ENCODE measurements at regions not wholly inside any gene's neighbourhood (a gene's known extent, or its start where the extent isn't known, plus 50 kb on each side); places are given as distances from the start of the nearest gene placed in this dataset.

DNA sequence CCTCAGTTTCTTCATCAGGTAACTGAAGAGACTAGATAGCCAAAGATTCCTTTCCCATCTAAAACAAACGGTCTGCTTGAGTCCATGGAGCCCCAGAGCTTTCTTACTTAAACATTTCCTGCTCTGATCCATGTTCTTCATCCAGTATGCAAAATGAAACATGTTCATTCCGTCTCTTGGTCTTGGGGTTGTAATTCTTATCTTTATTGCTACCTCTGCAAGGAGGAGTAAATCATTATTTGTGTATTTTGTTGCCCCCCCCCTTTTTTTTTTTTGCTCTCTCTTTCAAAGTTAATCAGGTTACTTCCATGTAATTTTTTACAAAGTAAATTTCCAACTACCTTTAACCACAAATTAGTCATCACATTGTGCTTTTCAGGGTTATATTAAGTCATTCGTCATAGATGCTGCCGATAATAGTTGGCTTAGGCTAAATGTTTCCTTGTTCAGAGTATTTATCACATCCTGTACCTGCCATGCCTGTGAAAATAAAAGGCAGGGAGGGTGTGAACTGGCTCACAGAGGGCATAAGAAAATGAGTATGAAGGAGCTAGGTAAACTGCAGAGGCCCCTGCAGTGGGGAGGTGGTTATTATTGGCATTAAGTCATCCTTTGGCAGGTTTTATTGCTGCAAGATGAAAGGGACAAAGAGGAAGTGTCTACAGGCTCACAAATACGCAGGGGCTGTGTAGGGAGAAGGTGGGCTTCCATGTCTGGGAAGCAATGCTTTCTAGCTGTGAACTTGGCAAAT lies 76.7 kb upstream of the HS3ST1 start:
- Histone ChIP-seq H3K4me1 (ENCODE audit: insufficient read depth, low read length, poor library complexity, severe bottlenecking) (no peaks in the 10 kb centered on the region), H3K27me3 (replicated peaks; ENCODE audit: insufficient read depth, low read depth, low read length, poor library complexity) (no peaks in the 10 kb centered on the region), H3K36me3 (ENCODE audit: insufficient read depth, low read length, poor library complexity, severe bottlenecking) (no peaks in the 10 kb centered on the region), H3K27ac (ENCODE audit: low read depth, low read length, poor library complexity, severe bottlenecking) (no peak overlapping the region), H3K4me3 (ENCODE audit: low read depth, low read length, poor library complexity, severe bottlenecking) (no peak overlapping the region), H3K9me3 (ENCODE audit: low read depth, low read length, poor library complexity, severe bottlenecking) (peaks cover 46% of the 10 kb centered on the region)
- BruUV-seq (replicated peaks) = no TSS peak
- CTCF ChIA-PET = no interaction called here
- no peak for TF ChIP-seq EZH2 (IDR thresholded peaks at IDR 0.05; ENCODE audit: borderline replicate concordance, low read depth, low read length, poor library complexity, severe bottlenecking)
- TF ChIP-seq, protein P1, sequence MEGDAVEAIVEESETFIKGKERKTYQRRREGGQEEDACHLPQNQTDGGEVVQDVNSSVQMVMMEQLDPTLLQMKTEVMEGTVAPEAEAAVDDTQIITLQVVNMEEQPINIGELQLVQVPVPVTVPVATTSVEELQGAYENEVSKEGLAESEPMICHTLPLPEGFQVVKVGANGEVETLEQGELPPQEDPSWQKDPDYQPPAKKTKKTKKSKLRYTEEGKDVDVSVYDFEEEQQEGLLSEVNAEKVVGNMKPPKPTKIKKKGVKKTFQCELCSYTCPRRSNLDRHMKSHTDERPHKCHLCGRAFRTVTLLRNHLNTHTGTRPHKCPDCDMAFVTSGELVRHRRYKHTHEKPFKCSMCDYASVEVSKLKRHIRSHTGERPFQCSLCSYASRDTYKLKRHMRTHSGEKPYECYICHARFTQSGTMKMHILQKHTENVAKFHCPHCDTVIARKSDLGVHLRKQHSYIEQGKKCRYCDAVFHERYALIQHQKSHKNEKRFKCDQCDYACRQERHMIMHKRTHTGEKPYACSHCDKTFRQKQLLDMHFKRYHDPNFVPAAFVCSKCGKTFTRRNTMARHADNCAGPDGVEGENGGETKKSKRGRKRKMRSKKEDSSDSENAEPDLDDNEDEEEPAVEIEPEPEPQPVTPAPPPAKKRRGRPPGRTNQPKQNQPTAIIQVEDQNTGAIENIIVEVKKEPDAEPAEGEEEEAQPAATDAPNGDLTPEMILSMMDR (conservative IDR thresholded peaks at IDR 0.05; ENCODE audit: low read depth, low read length) = no peak
- POLR2A ChIA-PET (ENCODE audit: low non-redundant PET) = no interaction called here
- DNase-seq (ENCODE audit: low spot score) = no peak
- intact Hi-C loops (cut with micrococcal nuclease; ENCODE audit: unreplicated experiment) = no loop called here

GRCh38 chr4:11503166-11503565 lies 74.5 kb upstream of the HS3ST1 start:
- DNase-seq (ENCODE audit: low spot score) = no peak
- Histone ChIP-seq H3K4me1 (ENCODE audit: insufficient read depth, low read length, poor library complexity, severe bottlenecking) (no peaks in the 10 kb centered on the region), H3K9me3 (ENCODE audit: low read depth, low read length, poor library complexity, severe bottlenecking) (peaks cover 31% of the 10 kb centered on the region), H3K27ac (ENCODE audit: low read depth, low read length, poor library complexity, severe bottlenecking) (no peak overlapping the region), H3K4me3 (ENCODE audit: low read depth, low read length, poor library complexity, severe bottlenecking) (no peak overlapping the region), H3K27me3 (replicated peaks; ENCODE audit: insufficient read depth, low read depth, low read length, poor library complexity) (no peaks in the 10 kb centered on the region), H3K36me3 (ENCODE audit: insufficient read depth, low read length, poor library complexity, severe bottlenecking) (no peaks in the 10 kb centered on the region)
- POLR2A ChIA-PET (ENCODE audit: low non-redundant PET) = no interaction called here
- TF ChIP-seq, protein P1 (conservative IDR thresholded peaks at IDR 0.05; ENCODE audit: low read depth, low read length) = no peak
- no peak for TF ChIP-seq EZH2 (IDR thresholded peaks at IDR 0.05; ENCODE audit: borderline replicate concordance, low read depth, low read length, poor library complexity, severe bottlenecking)
- CTCF ChIA-PET = no interaction called here
- intact Hi-C loops (cut with micrococcal nuclease; ENCODE audit: unreplicated experiment) = no loop called here
- no TSS peak for BruUV-seq (replicated peaks)

- POLR2A ChIA-PET (ENCODE audit: low non-redundant PET) = no interaction called here
- DNase-seq (ENCODE audit: low spot score) = no peak
- no TSS peak for BruUV-seq (replicated peaks)
- H3K36me3 ChIP-seq (ENCODE audit: insufficient read depth, low read length, poor library complexity, severe bottlenecking) = no peaks in the 10 kb centered on the region
- no peak for TF ChIP-seq EZH2 (IDR thresholded peaks at IDR 0.05; ENCODE audit: borderline replicate concordance, low read depth, low read length, poor library complexity, severe bottlenecking)
- TF ChIP-seq, protein P1 (conservative IDR thresholded peaks at IDR 0.05; ENCODE audit: low read depth, low read length) = no peak
- CTCF ChIA-PET = no interaction called here
- H3K9me3 ChIP-seq (ENCODE audit: low read depth, low read length, poor library complexity, severe bottlenecking) = peaks cover 34% of the 10 kb centered on the region
- H3K4me3 ChIP-seq (ENCODE audit: low read depth, low read length, poor library complexity, severe bottlenecking) = no peak overlapping the region
- H3K27me3 ChIP-seq (replicated peaks; ENCODE audit: insufficient read depth, low read depth, low read length, poor library complexity) = no peaks in the 10 kb centered on the region
- H3K27ac ChIP-seq (ENCODE audit: low read depth, low read length, poor library complexity, severe bottlenecking) = no peak overlapping the region
- H3K4me1 ChIP-seq (ENCODE audit: insufficient read depth, low read length, poor library complexity, severe bottlenecking) = no peaks in the 10 kb centered on the region
- intact Hi-C loops (cut with micrococcal nuclease; ENCODE audit: unreplicated experiment) = no loop called here
Measured at GRCh38 chr4:11497972-11498371, 69.3 kb upstream of the HS3ST1 start.

All from A673 (cell line).